ENCODE measurements at regions not wholly inside any gene's neighbourhood (a gene's known extent, or its start where the extent isn't known, plus 50 kb on each side); places are given as distances from the start of the nearest gene placed in this dataset.
A peak's percentile ranks its signal among the peaks of the same experiment; 100 is the strongest.
"Not testable (repeated sequence)": the region's sequence is repeated elsewhere in the genome, so short reads cannot be mapped to it uniquely, and the experiment has no call there.

- DNase-seq: no peak
Observed at GRCh38 chr12:13924286-13924685, 57.1 kb downstream of the GRIN2B start.

- DNase-seq: no peak
Observed at GRCh38 chr12:13918897-13919296, 62.5 kb downstream of the GRIN2B start.

GRCh38 chr12:13915096-13915495 lies 66.3 kb downstream of the GRIN2B start:
- no peak for DNase-seq

GRCh38 chr12:13913371-13913770 lies 68.0 kb downstream of the GRIN2B start:
- no peak for DNase-seq

GRCh38 chr12:13911756-13912554 lies 69.4 kb downstream of the GRIN2B start:
- DNase-seq: no peak

GRCh38 chr12:13905794-13906193 lies 75.6 kb downstream of the GRIN2B start:
- no peak for DNase-seq

GRCh38 chr12:13900718-13901117 lies 80.7 kb downstream of the GRIN2B start:
- no peak for DNase-seq

- not testable (repeated sequence) for DNase-seq
Observed at GRCh38 chr12:13898387-13898786, 83.0 kb downstream of the GRIN2B start.

- no peak for DNase-seq
Observed at GRCh38 chr12:13897811-13898210, 83.6 kb downstream of the GRIN2B start.

- no peak for DNase-seq
Observed at GRCh38 chr12:13896063-13896626, 85.3 kb downstream of the GRIN2B start.

- DNase-seq: no peak
Observed at GRCh38 chr12:13891902-13892301, 89.5 kb downstream of the GRIN2B start.

GRCh38 chr12:13890943-13891342 lies 90.5 kb downstream of the GRIN2B start:
- no peak for DNase-seq

- DNase-seq: no peak
Observed at GRCh38 chr12:13887779-13888388, 93.5 kb downstream of the GRIN2B start.

- no peak for DNase-seq
Observed at GRCh38 chr12:13882176-13882575, 99.2 kb downstream of the GRIN2B start.

GRCh38 chr12:13880613-13881012 lies 100.8 kb downstream of the GRIN2B start:
- no peak for DNase-seq

- DNase-seq: no peak
Observed at GRCh38 chr12:13875744-13876143, 105.7 kb downstream of the GRIN2B start.

- no peak for DNase-seq
Observed at GRCh38 chr12:13870255-13870654, 111.1 kb downstream of the GRIN2B start.

GRCh38 chr12:13864081-13864673 lies 117.2 kb downstream of the GRIN2B start:
- peak; percentile 56 to 80 (median 78) for DNase-seq

- no peak for DNase-seq
Observed at GRCh38 chr12:13857750-13858149, 123.7 kb downstream of the GRIN2B start.

GRCh38 chr12:13853471-13853870 lies 127.9 kb downstream of the GRIN2B start:
- DNase-seq: no peak

- no peak for DNase-seq
Observed at GRCh38 chr12:13851828-13852227, 129.6 kb downstream of the GRIN2B start.

GRCh38 chr12:13849456-13849855 lies 131.9 kb downstream of the GRIN2B start:
- DNase-seq: no peak

GRCh38 chr12:13843841-13844240 lies 137.6 kb downstream of the GRIN2B start:
- no peak for DNase-seq

- DNase-seq: no peak
Observed at GRCh38 chr12:13841358-13841757, 140.0 kb downstream of the GRIN2B start.
